ENCODE measurements at regions not wholly inside any gene's neighbourhood (a gene's known extent, or its start where the extent isn't known, plus 50 kb on each side); places are given as distances from the start of the nearest gene placed in this dataset.

DNA sequence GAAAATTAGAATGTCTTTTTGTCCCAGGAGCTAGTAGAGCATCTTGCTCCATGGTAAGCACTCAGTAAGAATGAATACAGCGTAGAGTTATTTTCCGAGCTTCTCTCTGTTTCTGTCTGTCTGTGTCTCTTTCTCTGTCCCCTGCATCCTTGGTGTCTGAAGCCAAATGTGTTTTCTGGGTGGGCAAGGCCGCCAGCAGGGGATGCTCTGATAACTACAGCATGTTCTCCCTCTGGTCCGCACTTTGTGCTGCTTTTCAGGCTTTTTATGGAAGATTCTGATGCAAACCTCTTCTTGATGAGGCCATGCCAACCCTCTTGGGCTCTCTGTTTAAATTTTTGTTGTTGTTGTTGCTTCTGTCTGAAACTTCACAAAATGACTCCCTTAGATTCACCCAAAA lies 142.8 kb upstream of the UBL3 start:
- Histone ChIP-seq H2AFZ (ENCODE audit: low read depth, low read length) (no peak overlapping the region), H3K4me1 (ENCODE audit: control insufficient read depth, extremely low read depth, insufficient read depth, low read length) (no peaks in the 10 kb centered on the region), H3K27ac (ENCODE audit: insufficient read depth, low read depth, low read length) (no peak overlapping the region), H4K20me1 (replicated peaks; ENCODE audit: control insufficient read depth, extremely low read depth, insufficient read depth, low read length) (no peaks in the 10 kb centered on the region), H3K4me2 (ENCODE audit: insufficient read depth, low read length) (no peak overlapping the region), H3K9ac (replicated peaks; ENCODE audit: extremely low read depth, insufficient read depth, low read length) (no peak overlapping the region), H3K9me3 (replicated peaks; ENCODE audit: control insufficient read depth, insufficient read depth, low read length) (no peaks in the 10 kb centered on the region), H3K27me3 (ENCODE audit: control insufficient read depth in 2 of 2, insufficient read depth in 2 of 2, low read length in 2 of 2) (no peaks in the 10 kb centered on the region), H3K9me1 (replicated peaks; ENCODE audit: control insufficient read depth, extremely low read depth, insufficient read depth, low read length) (no peaks in the 10 kb centered on the region), H3K4me3 (replicated peaks in 1 of 3; ENCODE audit: insufficient read depth in 1 of 3, low read depth in 1 of 3, low read length in 3 of 3) (no peak overlapping the region), H3K79me2 (ENCODE audit: control insufficient read depth, insufficient read depth, low read length) (no peaks in the 10 kb centered on the region), H3K36me3 (ENCODE audit: control insufficient read depth in 2 of 2, extremely low read depth in 1 of 2, insufficient read depth in 2 of 2, low read length in 2 of 2) (no peaks in the 10 kb centered on the region)
- TF ChIP-seq EZH2 (IDR thresholded peaks at IDR 0.05; ENCODE audit: borderline replicate concordance, low read depth, low read length, severe bottlenecking) (no peak), POLR2A (IDR thresholded peaks at IDR 0.05; ENCODE audit: low read depth, low read length) (no peak), POLR2AphosphoS5 (IDR thresholded peaks at IDR 0.05; ENCODE audit: insufficient read depth, low read depth, low read length) (no peak), FOS (IDR thresholded peaks at IDR 0.05; ENCODE audit: borderline replicate concordance, insufficient read depth, low read length) (no peak), MYC (IDR thresholded peaks at IDR 0.05; ENCODE audit: low read depth, low read length) (no peak), GATA2 (IDR thresholded peaks at IDR 0.05; ENCODE audit: insufficient read depth, insufficient read length, low read depth, low read length) (no peak), JUN (IDR thresholded peaks at IDR 0.05; ENCODE audit: borderline replicate concordance, insufficient read depth, insufficient read length, low read depth) (no peak)
- TF ChIP-seq, protein P1, sequence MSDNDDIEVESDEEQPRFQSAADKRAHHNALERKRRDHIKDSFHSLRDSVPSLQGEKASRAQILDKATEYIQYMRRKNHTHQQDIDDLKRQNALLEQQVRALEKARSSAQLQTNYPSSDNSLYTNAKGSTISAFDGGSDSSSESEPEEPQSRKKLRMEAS (IDR thresholded peaks at IDR 0.05; ENCODE audit: insufficient read depth, insufficient read length): no peak
- TF ChIP-seq, protein P2, sequence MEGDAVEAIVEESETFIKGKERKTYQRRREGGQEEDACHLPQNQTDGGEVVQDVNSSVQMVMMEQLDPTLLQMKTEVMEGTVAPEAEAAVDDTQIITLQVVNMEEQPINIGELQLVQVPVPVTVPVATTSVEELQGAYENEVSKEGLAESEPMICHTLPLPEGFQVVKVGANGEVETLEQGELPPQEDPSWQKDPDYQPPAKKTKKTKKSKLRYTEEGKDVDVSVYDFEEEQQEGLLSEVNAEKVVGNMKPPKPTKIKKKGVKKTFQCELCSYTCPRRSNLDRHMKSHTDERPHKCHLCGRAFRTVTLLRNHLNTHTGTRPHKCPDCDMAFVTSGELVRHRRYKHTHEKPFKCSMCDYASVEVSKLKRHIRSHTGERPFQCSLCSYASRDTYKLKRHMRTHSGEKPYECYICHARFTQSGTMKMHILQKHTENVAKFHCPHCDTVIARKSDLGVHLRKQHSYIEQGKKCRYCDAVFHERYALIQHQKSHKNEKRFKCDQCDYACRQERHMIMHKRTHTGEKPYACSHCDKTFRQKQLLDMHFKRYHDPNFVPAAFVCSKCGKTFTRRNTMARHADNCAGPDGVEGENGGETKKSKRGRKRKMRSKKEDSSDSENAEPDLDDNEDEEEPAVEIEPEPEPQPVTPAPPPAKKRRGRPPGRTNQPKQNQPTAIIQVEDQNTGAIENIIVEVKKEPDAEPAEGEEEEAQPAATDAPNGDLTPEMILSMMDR (IDR thresholded peaks at IDR 0.05; ENCODE audit: extremely low read depth in 1 of 2, insufficient read depth in 1 of 2, low read depth in 1 of 2, low read length in 2 of 2): no peak
- DNase-seq (ENCODE audit: low read depth, low spot score) (no peak), FAIRE-seq (no peak)
- dilution Hi-C loops (cut with MboI; ENCODE audit: extremely low pct_ligation_motif_present, low sequenced_read_pairs) (no loop called here), intact Hi-C loops (cut with micrococcal nuclease) (no loop called here)
- CTCF ChIA-PET: interaction anchor here (1.2 kb wide), 2 partner anchors 70 to 521 kb away, joined by 3 read pairs; no protein-coding TSS in a partner anchor
- POLR2A ChIA-PET: no interaction called here
- no TSS peak for BruUV-seq (replicated peaks)
